ENCODE measurements at regions not wholly inside any gene's neighbourhood (a gene's known extent, or its start where the extent isn't known, plus 50 kb on each side); places are given as distances from the start of the nearest gene placed in this dataset.

- no peak for DNase-seq (ENCODE audit: low read depth in 4 of 4, low spot score in 3 of 4)
Observed at GRCh38 chr3:59270209-59270608, 220.4 kb upstream of the CFAP20DC start.

GRCh38 chr3:59268170-59268569 is 218.3 kb upstream of the CFAP20DC start:
- no peak for DNase-seq (ENCODE audit: low read depth in 4 of 4, low spot score in 3 of 4)

- no peak for DNase-seq (ENCODE audit: low read depth in 4 of 4, low spot score in 3 of 4)
Observed at GRCh38 chr3:59267021-59267420, 217.2 kb upstream of the CFAP20DC start.

GRCh38 chr3:59266551-59266950 is 216.7 kb upstream of the CFAP20DC start:
- no peak for DNase-seq (ENCODE audit: low read depth in 4 of 4, low spot score in 3 of 4)

- DNase-seq (ENCODE audit: low read depth in 4 of 4, low spot score in 3 of 4) = no peak
Observed at GRCh38 chr3:59265566-59265965, 215.7 kb upstream of the CFAP20DC start.

GRCh38 chr3:59264366-59264765 is 214.5 kb upstream of the CFAP20DC start:
- no peak for DNase-seq (ENCODE audit: low read depth in 4 of 4, low spot score in 3 of 4)

GRCh38 chr3:59263152-59263551 is 213.3 kb upstream of the CFAP20DC start:
- DNase-seq (ENCODE audit: low read depth in 4 of 4, low spot score in 3 of 4) = no peak

- no peak for DNase-seq (ENCODE audit: low read depth in 4 of 4, low spot score in 3 of 4)
Observed at GRCh38 chr3:59262076-59262498, 212.3 kb upstream of the CFAP20DC start.

- no peak for DNase-seq (ENCODE audit: low read depth in 4 of 4, low spot score in 3 of 4)
Observed at GRCh38 chr3:59261009-59261408, 211.2 kb upstream of the CFAP20DC start.

GRCh38 chr3:59258550-59259260 is 208.9 kb upstream of the CFAP20DC start:
- DNase-seq (ENCODE audit: low read depth in 4 of 4, low spot score in 3 of 4) = no peak

- DNase-seq (ENCODE audit: low read depth in 4 of 4, low spot score in 3 of 4) = no peak
Observed at GRCh38 chr3:59257506-59257905, 207.7 kb upstream of the CFAP20DC start.

GRCh38 chr3:59256230-59256629 is 206.4 kb upstream of the CFAP20DC start:
- no peak for DNase-seq (ENCODE audit: low read depth in 4 of 4, low spot score in 3 of 4)

GRCh38 chr3:59254976-59255375 is 205.2 kb upstream of the CFAP20DC start:
- no peak for DNase-seq (ENCODE audit: low read depth in 4 of 4, low spot score in 3 of 4)

GRCh38 chr3:59254433-59254832 is 204.6 kb upstream of the CFAP20DC start:
- DNase-seq (ENCODE audit: low read depth in 4 of 4, low spot score in 3 of 4) = no peak

GRCh38 chr3:59253523-59253922 is 203.7 kb upstream of the CFAP20DC start:
- no peak for DNase-seq (ENCODE audit: low read depth in 4 of 4, low spot score in 3 of 4)

- no peak for DNase-seq (ENCODE audit: low read depth in 4 of 4, low spot score in 3 of 4)
Observed at GRCh38 chr3:59251869-59252268, 202.0 kb upstream of the CFAP20DC start.

GRCh38 chr3:59250600-59250999 is 200.8 kb upstream of the CFAP20DC start:
- DNase-seq (ENCODE audit: low read depth in 4 of 4, low spot score in 3 of 4) = no peak

GRCh38 chr3:59249698-59250361 is 200.0 kb upstream of the CFAP20DC start:
- no peak for DNase-seq (ENCODE audit: low read depth in 4 of 4, low spot score in 3 of 4)

- DNase-seq (ENCODE audit: low read depth in 4 of 4, low spot score in 3 of 4) = no peak
Observed at GRCh38 chr3:59249004-59249403, 199.2 kb upstream of the CFAP20DC start.

GRCh38 chr3:59247402-59247841 is 197.6 kb upstream of the CFAP20DC start:
- DNase-seq (ENCODE audit: low read depth in 4 of 4, low spot score in 3 of 4) = no peak

GRCh38 chr3:59246719-59247401 is 197.0 kb upstream of the CFAP20DC start:
- DNase-seq (ENCODE audit: low read depth in 4 of 4, low spot score in 3 of 4) = no peak

Data from left renal pelvis (tissue), 4 donors.